IPS DF 6.9 (cell line): ENCODE measurements at regions not wholly inside any gene's neighbourhood (a gene's known extent, or its start where the extent isn't known, plus 50 kb on each side); places are given as distances from the start of the nearest gene placed in this dataset.

Experiments used
- DNase-seq: peaks from one replicate; pipeline ENCODE4 v3.0.0-alpha.2; 2013; ENCODE audit warnings: low read depth, low spot score
- H3K27ac ChIP-seq: one replicate; pipeline ENCODE4 v1.5.1; 2013; ENCODE audit warnings: low read length, control low read depth
- H3K27me3 ChIP-seq: 2 replicates; pipeline ENCODE4 v1.6.1; 2013; ENCODE audit warnings: mild to moderate bottlenecking, low read length; ENCODE audit not compliant: control insufficient read depth, insufficient read depth
- H3K36me3 ChIP-seq: 2 replicates; pipeline ENCODE4 v1.6.1; 2013; ENCODE audit warnings: low read length; ENCODE audit not compliant: control insufficient read depth, insufficient read depth
- H3K4me1 ChIP-seq: 2 replicates; pipeline ENCODE4 v1.6.1; 2013; ENCODE audit warnings: low read length; ENCODE audit not compliant: control insufficient read depth, insufficient read depth
- H3K4me3 ChIP-seq: 2 replicates; pipeline ENCODE4 v1.5.1; 2013; ENCODE audit warnings: mild to moderate bottlenecking, low read length
- H3K9me3 ChIP-seq: 2 replicates; pipeline ENCODE4 v1.6.1; 2013; ENCODE audit warnings: low read length, inconsistent platforms; ENCODE audit not compliant: control insufficient read depth, insufficient read depth
- WGBS: extraction: QIAGEN DNeasy Blood & Tissue Kit; methylation state at CpG from one replicate; pipeline ENCODE4 v1.1.7; 2013; ENCODE audit warnings: mixed read lengths, missing lambda C conversion rate; ENCODE audit not compliant: insufficient read length, insufficient coverage; 5-methylcytosine and 5-hydroxymethylcytosine counted together

DNA sequence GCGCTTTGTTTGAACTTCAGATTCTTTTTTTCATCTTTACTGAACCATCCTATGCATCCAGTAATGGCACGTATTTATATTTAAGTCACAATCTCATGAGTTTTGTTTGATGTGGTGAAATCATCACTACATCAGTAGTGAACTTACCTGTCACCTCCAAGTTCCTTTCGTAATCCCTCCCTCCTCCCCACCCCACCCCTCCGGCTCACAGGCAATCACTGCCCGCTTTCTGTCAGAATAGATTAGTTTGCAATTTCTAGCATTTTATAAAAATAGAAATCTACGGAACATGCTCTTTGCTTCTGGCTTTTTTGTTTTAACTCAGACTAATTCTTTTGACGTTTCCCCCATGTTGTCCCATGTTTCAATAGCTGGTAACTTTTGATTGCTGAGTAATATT lies 305.4 kb upstream of the IRX4 start:
- no peaks in the 10 kb centered on the region; the same call in none of the 2 replicates for H3K36me3 ChIP-seq
- H3K27ac ChIP-seq, result no peak overlapping the region
- DNase-seq, result no peak
- no peak overlapping the region for H3K4me3 ChIP-seq
- H3K27me3 ChIP-seq, result no peaks in the 10 kb centered on the region
- no peaks in the 10 kb centered on the region for H3K4me1 ChIP-seq
- no CpG with 5 or more reads among the region's 7 CpGs for WGBS
- no peaks in the 10 kb centered on the region for H3K9me3 ChIP-seq

DNA sequence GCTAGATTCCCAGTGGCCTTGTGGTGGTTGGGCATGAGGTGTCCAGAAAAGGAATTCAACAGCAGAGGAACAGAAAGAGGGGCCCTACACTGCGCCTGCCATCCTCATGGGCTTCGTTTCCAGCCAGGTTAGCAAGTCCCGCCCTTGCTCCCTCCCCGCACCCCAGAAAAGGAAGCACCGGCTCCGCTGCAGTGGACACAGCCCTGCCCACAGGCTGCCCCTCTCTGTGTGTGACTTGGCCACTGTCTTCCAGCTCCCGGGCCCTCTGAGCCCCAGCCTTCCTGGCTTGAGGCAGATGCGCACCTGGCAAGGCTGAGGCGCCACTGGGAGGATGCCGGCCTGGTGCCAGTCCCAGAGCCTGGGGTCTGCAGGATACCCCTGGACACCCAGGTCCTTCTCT lies 305.0 kb upstream of the IRX4 start:
- no CpG with 5 or more reads among the region's 10 CpGs for WGBS
- no peak for DNase-seq
- Histone ChIP-seq H3K9me3 (no peaks in the 10 kb centered on the region), H3K27me3 (no peaks in the 10 kb centered on the region), H3K36me3 (no peaks in the 10 kb centered on the region; the same call in none of the 2 replicates), H3K4me1 (no peaks in the 10 kb centered on the region), H3K27ac (no peak overlapping the region), H3K4me3 (no peak overlapping the region)

DNA sequence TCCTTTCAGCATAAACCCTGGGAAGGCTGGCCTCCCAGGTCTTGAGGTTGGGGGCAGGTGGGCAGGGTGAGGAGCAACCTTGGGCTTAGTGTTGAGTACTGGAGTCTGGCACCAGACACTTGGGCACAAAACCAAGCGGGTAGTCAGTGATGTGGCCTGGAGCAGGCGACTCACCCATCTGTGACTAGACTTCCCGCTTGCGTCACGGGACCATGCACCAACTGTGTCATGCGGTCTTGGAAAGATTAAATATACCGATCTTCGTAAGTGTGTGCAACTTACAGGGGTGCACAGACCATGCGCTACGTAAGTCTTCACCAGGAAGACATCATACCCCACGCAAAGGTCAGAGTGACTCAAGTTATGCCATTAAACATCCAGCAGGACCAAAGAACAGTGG lies 304.4 kb upstream of the IRX4 start:
- Histone ChIP-seq H3K4me3 (no peak overlapping the region), H3K36me3 (no peaks in the 10 kb centered on the region; the same call in none of the 2 replicates), H3K4me1 (no peaks in the 10 kb centered on the region), H3K9me3 (no peaks in the 10 kb centered on the region), H3K27ac (no peak overlapping the region), H3K27me3 (no peaks in the 10 kb centered on the region)
- no peak for DNase-seq
- no CpG with 5 or more reads among the region's 11 CpGs for WGBS

DNA sequence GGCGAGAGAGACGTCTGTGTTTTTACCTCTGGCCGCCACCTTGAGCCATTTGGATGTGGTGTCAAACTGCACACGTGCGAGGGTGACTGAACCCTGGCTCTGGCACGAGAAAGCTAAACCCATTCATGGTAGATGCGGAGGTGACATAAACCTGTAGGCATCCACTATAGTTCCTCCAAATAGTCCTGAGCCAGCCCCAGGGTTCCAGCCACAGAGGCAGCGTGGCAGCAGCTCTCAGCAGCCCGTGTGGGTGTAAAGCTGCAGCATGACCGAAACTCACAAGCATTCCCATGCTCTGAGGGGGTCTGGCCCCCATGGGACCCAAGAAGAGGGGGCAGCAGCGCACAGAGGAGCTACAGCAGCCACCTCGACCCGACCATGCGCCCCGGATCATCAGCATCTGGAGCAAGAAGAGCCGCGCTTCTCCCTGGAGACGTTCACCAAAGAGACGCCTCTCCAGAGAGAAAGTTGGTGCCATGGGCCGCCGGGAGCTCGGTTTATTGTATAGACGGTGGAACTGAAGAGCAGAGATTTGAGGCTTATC lies 303.8 kb upstream of the IRX4 start:
- Histone ChIP-seq H3K9me3 (no peaks in the 10 kb centered on the region), H3K36me3 (no peaks in the 10 kb centered on the region; the same call in 1 of the 2 replicates), H3K27ac (no peak overlapping the region), H3K27me3 (no peaks in the 10 kb centered on the region), H3K4me1 (peaks cover 2% of the 10 kb centered on the region; the same call in 1 of the 2 replicates), H3K4me3 (no peak overlapping the region)
- WGBS, result no CpG with 5 or more reads among the region's 23 CpGs
- no peak for DNase-seq

DNA sequence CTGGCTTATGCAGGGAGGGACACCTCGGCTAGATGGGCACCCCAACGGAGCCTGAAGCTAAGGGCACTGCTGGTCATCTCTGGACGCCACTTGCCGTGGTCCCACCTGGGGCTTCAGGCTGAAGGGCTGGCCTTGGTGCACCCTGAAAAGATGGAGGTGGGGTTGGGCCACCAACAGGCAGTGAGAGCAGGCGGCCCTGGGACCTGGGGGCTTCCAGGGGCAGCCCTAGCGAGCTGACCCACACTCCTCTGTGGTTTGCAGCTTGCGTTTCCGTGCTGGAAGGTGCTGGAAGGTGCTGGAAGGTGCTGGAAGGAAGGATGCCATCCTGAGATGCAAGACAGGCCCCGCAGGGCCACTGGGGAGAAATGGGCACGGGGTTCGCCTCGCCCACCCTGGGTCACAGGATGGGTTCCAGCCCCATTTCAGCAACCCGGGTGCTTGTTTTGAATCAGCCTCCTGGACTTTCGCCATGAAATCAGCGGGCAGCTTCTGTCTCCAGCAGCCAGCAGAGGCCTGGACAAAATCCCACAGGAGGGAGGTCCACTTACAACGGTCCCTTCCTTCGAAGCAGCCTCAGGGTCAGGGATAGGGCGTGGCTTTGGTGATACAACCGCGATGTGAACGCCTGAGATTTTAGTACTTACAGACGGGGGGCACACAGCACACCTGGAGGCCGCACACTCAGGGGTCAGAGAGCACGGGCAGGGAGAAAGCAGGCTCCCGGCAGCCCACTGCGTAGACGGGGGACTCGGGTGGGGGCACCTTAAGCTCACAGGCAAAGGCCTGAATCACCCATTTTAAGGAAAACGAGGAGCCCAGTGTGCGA lies 303.1 kb upstream of the IRX4 start:
- H3K4me1 ChIP-seq, result peaks cover 2% of the 10 kb centered on the region; the same call in 1 of the 2 replicates
- no peaks in the 10 kb centered on the region for H3K27me3 ChIP-seq
- WGBS, result no CpG with 5 or more reads among the region's 30 CpGs
- no peaks in the 10 kb centered on the region; the same call in 1 of the 2 replicates for H3K36me3 ChIP-seq
- H3K27ac ChIP-seq, result no peak overlapping the region
- DNase-seq, result no peak
- no peak overlapping the region for H3K4me3 ChIP-seq
- no peaks in the 10 kb centered on the region for H3K9me3 ChIP-seq

DNA sequence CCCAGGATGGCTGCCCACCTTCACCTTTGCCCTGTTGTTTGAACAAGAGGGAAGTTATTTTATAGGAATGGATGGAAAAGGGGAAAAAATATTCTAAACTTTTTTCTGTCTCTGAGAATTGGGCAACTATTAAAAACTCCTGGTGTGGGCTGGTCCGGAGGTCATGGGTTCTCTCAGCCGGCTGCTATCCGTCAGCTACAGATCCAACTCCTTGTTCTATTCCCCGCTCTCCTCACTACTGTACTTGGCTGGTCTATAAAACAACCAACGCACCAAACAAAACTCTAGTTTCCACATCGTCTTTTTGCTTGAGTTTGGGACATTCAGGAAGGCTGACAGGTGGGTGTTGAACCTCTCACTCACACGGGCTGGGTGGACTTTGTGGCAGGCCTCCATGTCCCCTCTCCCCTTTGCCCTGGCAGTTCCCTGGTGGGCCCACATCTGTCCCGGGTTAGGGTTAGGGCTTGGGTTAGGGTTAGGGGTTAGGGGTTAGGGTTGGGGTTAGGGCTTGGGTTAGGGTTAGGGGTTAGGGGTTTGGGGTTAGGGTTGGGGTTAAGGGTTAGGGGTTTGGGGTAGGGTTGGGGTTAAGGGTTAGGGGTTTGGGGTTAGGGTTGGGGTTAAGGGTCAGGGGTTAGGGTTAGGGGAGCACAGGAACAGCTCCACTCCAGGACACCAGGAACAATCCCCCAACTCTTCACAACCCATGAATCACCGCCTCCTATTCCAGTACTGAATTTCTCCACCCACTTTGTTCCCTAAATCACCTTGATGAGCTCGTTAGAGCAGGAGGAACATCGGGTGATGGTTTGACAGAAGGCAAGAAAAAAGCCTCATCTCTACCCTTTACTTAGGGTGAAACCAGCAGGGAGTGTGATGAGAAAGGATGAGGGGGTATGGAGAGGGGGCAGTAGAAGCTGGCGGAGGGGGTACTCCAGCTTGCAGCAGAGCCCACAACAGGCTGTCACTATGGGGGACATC lies 302.1 kb upstream of the IRX4 start:
- Histone ChIP-seq H3K36me3 (no peaks in the 10 kb centered on the region; the same call in 1 of the 2 replicates), H3K27ac (no peak overlapping the region), H3K27me3 (no peaks in the 10 kb centered on the region), H3K4me3 (no peak overlapping the region), H3K9me3 (no peaks in the 10 kb centered on the region), H3K4me1 (peaks cover 2% of the 10 kb centered on the region; the same call in 1 of the 2 replicates)
- DNase-seq, result no peak
- WGBS, result no CpG with 5 or more reads among the region's 12 CpGs

DNA sequence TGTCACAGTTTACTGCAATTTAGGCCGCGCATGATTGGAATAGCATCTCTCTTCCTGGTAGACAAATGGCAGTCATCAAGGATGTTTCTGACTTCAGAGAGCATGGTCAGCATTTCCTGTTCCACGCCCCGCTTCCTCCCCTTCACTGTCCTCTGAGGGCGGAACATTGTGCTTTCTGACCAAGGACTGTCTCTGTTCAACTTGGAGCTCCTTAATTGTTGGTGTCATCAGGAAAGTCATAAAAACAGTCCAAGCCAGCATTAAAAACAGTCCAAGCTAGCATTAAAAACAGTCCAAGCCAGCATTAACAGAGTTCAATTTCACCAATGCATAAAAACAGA lies 301.3 kb upstream of the IRX4 start:
- H3K9me3 ChIP-seq, result no peaks in the 10 kb centered on the region
- H3K4me3 ChIP-seq, result no peak overlapping the region

DNA sequence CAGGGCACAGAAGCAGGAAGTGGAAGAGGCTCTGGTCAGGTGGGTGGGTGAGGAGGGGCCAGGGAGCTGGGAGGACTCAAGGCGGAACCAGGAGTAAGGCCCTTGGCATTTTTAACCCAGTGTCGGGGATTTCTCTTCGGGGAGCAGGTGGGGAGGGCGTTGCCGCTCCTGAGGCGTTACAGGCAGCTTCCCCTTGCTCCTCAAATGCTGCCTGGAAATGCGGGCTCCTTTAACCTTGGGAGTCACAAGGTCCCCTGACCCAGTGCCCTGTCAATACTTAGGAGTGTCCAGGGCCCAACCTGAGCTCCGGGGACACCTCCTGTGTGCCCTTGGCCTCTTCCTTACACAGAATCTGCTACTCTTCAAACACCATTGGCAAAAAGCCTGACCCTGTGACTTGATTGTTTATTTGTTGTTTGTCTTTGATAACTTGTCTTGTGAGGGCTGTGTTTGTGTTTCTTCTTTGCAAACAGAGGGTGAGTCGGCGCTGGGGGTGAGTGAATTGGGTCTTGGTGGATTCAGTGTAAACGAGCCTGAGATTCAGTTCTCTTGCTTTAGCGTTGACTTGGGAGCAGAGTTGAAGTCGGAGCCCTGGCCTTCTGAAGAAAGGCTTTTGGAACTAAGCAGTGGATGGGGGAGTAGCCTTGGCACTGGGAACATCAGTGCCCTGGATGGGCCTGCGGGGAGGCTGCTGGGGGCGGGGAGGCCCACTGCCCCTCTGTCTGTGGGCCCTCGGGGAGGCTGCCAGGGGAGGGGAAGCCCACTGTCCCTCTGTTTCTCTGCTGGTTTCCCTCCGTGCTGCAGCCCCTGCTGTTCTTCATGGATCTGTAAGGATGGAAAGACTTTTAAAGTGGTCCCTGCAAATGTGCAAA lies 300.7 kb upstream of the IRX4 start:
- Histone ChIP-seq H3K27me3 (no peaks in the 10 kb centered on the region), H3K4me1 (peaks cover 2% of the 10 kb centered on the region; the same call in 1 of the 2 replicates), H3K9me3 (no peaks in the 10 kb centered on the region), H3K36me3 (no peaks in the 10 kb centered on the region; the same call in 1 of the 2 replicates), H3K27ac (no peak overlapping the region), H3K4me3 (no peak overlapping the region)
- no CpG with 5 or more reads among the region's 17 CpGs for WGBS
- DNase-seq, result no peak

More for the DNA sequence above, 301.3 kb upstream of the IRX4 start:
- no peak overlapping the region for H3K27ac ChIP-seq
- no CpG with 5 or more reads among the region's 5 CpGs for whole genome bisulfite sequencing
- H3K27me3 ChIP-seq, result no peaks in the 10 kb centered on the region
- no peaks in the 10 kb centered on the region; the same call in 1 of the 2 replicates for H3K36me3 ChIP-seq
- peaks cover 2% of the 10 kb centered on the region; the same call in 1 of the 2 replicates for H3K4me1 ChIP-seq
- DNase-seq, result no peak

DNA sequence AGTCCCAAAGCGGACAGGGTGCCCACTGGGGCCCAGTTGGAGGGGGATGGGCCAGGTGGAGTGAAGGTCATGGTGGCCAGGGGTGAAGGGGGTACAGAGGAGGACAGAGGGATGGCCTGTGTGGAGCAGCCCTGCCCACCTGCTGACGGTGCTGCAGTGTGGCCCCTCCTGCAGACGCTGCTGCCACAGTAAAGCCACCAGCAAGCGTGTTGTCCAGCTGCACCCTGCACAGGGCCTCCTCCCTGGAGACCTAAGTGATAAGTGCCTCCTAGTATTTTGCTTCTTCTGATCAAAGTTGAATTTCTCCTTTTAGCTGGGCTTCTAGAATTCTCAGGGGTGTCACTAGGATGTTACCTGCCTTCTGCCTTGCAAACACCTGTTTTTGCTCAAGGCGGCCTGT lies 299.3 kb upstream of the IRX4 start:
- Histone ChIP-seq H3K27me3 (no peaks in the 10 kb centered on the region), H3K4me3 (no peak overlapping the region), H3K4me1 (peaks cover 2% of the 10 kb centered on the region; the same call in 1 of the 2 replicates), H3K27ac (no peak overlapping the region), H3K9me3 (no peaks in the 10 kb centered on the region), H3K36me3 (no peaks in the 10 kb centered on the region)
- no peak for DNase-seq
- WGBS, result no CpG with 5 or more reads among the region's 5 CpGs
